Activated naive CD8-positive, alpha-beta T cell treated with anti-CD3 and anti-CD28 coated beads, Interleukin-2, amount 50 U/mL, for 24 hours (primary cell): ENCODE measurements at regions not wholly inside any gene's neighbourhood (a gene's known extent, or its start where the extent isn't known, plus 50 kb on each side); places are given as distances from the start of the nearest gene placed in this dataset.
A peak's percentile ranks its signal among the peaks of the same experiment; 100 is the strongest.
"Not testable (repeated sequence)": the region's sequence is repeated elsewhere in the genome, so short reads cannot be mapped to it uniquely, and the experiment has no call there.

Source experiments
- ATAC-seq: fragments of 150-1000 bp; cut with Tn5 transposase; one replicate; pipeline ENCODE4 v1.10.0; 2021
- DNase-seq: peaks from one replicate; pipeline ENCODE4 v3.0.0; 2021
- H3K27ac Mint-ChIP-seq: one replicate; pipeline ENCODE4 v1.8.0; 2021; ENCODE audit warnings: mild to moderate bottlenecking, mixed read lengths
- H3K27me3 Mint-ChIP-seq: one replicate; pipeline ENCODE4 v1.8.0; 2021; ENCODE audit warnings: mixed read lengths
- H3K36me3 Mint-ChIP-seq: one replicate; pipeline ENCODE4 v1.8.0; 2021; ENCODE audit warnings: low read depth, mixed read lengths
- H3K4me1 Mint-ChIP-seq: one replicate; pipeline ENCODE4 v1.8.0; 2021; ENCODE audit warnings: mixed read lengths
- H3K4me3 Mint-ChIP-seq: one replicate; pipeline ENCODE4 v1.8.0; 2021; ENCODE audit warnings: mild to moderate bottlenecking, moderate library complexity, mixed read lengths
- H3K9me3 Mint-ChIP-seq: one replicate; pipeline ENCODE4 v1.8.0; 2021; ENCODE audit warnings: mixed read lengths

GRCh38 chr15:77866596-77867125 is 210.8 kb downstream of the TBC1D2B start:
- Mint-ChIP-seq H3K27me3 (no peaks in the 10 kb centered on the region), H3K4me3 (no peak overlapping the region)
- no peak for ATAC-seq

DNA sequence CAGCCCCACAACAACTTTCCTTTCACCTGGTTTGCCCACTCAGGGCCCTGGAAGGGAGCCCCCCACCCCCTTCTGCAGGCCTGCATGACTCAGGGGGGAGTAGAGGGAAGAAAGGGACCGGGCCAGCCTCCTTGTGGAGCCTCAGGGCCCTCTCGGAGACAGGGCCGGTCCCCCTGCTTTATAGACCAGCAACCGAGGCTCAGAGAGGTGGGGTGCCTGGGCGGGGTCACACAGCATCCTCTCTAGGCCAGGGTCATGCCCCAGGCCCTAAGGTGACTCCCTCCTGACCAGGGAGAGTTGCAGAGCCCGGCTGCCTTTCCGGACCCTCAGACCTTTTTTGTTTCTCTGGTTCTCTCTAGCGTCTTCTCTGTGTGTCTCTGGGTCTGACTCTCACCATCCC is 211.3 kb downstream of the TBC1D2B start:
- H3K4me1 Mint-ChIP-seq, result no peaks in the 10 kb centered on the region
- no peak for ATAC-seq
- H3K4me3 Mint-ChIP-seq, result no peak overlapping the region
- H3K36me3 Mint-ChIP-seq, result no peaks in the 10 kb centered on the region
- H3K27ac Mint-ChIP-seq, result no peak overlapping the region
- no peaks in the 10 kb centered on the region for H3K27me3 Mint-ChIP-seq
- no peak for DNase-seq
- no peaks in the 10 kb centered on the region for H3K9me3 Mint-ChIP-seq

More at GRCh38 chr15:77866596-77867125, 210.8 kb downstream of the TBC1D2B start:
- no peak for DNase-seq
- Mint-ChIP-seq H3K9me3 (no peaks in the 10 kb centered on the region), H3K4me1 (no peaks in the 10 kb centered on the region), H3K27ac (no peak overlapping the region), H3K36me3 (no peaks in the 10 kb centered on the region)

GRCh38 chr15:77865701-77866100 is 211.8 kb downstream of the TBC1D2B start:
- no peaks in the 10 kb centered on the region for H3K36me3 Mint-ChIP-seq
- no peak overlapping the region for H3K27ac Mint-ChIP-seq
- H3K9me3 Mint-ChIP-seq, result no peaks in the 10 kb centered on the region
- ATAC-seq, result no peak
- no peak for DNase-seq
- H3K4me3 Mint-ChIP-seq, result no peak overlapping the region
- H3K27me3 Mint-ChIP-seq, result no peaks in the 10 kb centered on the region
- H3K4me1 Mint-ChIP-seq, result no peaks in the 10 kb centered on the region

- no peaks in the 10 kb centered on the region for H3K36me3 Mint-ChIP-seq
- H3K27me3 Mint-ChIP-seq, result no peaks in the 10 kb centered on the region
- H3K4me1 Mint-ChIP-seq, result no peaks in the 10 kb centered on the region
- DNase-seq (no peak), ATAC-seq (no peak)
- H3K4me3 Mint-ChIP-seq, result no peak overlapping the region
- H3K9me3 Mint-ChIP-seq, result no peaks in the 10 kb centered on the region
- H3K27ac Mint-ChIP-seq, result no peak overlapping the region
These were observed 212.4 kb downstream of the TBC1D2B start for GRCh38 chr15:77865106-77865610.

DNA sequence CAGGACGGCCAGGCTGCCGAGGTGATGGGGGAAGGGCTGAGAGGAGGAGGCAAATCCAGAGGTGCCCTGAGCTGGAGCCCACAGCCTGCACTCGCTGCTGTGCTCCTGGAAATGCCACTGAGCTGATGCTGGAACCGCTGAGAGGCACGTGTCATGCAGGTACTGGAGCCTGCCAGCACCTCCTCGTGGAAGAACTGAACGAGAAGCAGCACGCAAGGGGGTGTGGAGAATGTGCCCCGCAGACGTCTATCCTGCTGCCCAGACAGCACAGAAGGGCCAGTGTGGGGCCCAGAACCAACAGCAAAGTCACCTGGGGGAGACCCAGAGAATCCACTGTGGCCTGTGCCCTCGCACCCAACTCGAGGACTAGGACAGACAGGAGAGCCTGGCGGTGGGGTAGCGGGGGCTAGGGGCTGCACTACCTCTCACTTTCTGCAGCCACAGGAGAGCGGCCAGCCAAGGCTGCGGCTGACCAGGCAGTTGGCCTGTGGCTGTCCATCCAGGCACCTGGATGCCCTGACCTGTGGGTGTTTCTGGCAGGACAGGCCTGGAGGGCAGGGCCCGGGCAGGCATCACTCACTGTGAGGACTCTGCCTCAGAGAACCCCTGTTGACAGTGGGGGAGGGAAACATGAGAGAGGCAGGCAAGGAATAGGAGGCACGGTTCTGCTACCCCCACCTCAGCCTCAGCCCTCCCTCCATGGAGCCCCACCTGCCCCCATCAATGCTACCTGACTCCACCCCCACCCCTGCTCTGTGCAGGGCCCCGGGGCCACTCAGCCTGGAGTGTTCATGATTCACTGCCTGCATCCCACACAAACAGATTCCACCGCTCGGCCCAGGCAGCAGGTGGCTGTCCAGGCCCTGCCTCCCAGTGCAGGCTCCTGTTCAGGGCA is 213.1 kb downstream of the TBC1D2B start:
- peak; percentile 25 for ATAC-seq
- Mint-ChIP-seq H3K36me3 (no peaks in the 10 kb centered on the region), H3K9me3 (no peaks in the 10 kb centered on the region), H3K27ac (no peak overlapping the region), H3K27me3 (no peaks in the 10 kb centered on the region), H3K4me3 (no peak overlapping the region), H3K4me1 (no peaks in the 10 kb centered on the region)
- DNase-seq, result no peak

- DNase-seq (no peak), ATAC-seq (no peak)
- Mint-ChIP-seq H3K27me3 (no peaks in the 10 kb centered on the region), H3K27ac (no peak overlapping the region), H3K4me1 (no peaks in the 10 kb centered on the region), H3K36me3 (no peaks in the 10 kb centered on the region), H3K4me3 (no peak overlapping the region), H3K9me3 (no peaks in the 10 kb centered on the region)
These were observed 213.9 kb downstream of the TBC1D2B start for GRCh38 chr15:77863491-77864105.

DNA sequence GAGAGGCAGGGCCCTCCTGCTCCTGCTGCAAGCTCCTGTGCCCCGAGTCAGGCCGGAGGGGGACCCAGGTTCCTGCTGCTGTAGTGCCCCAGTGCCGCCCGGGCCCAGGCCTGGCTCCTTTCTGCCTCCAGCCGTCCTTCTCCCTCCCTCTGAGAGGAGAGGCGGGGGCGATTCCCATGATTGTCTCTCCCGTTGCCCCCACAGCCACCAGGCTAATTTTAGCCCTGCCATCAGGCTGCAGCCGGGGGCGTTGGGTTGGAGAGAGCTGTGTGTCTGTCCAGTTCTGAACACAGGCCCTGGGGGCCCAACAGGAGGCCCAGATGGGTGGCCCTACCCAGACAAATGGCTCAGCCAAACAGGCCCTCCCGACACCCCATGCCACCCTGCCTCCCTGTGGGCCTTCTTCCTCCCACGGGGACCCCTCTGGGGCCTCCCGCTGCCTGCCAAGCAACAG is 214.8 kb downstream of the TBC1D2B start:
- no peak for DNase-seq
- no peak overlapping the region for H3K4me3 Mint-ChIP-seq
- H3K36me3 Mint-ChIP-seq, result no peaks in the 10 kb centered on the region
- H3K27me3 Mint-ChIP-seq, result no peaks in the 10 kb centered on the region
- no peaks in the 10 kb centered on the region for H3K9me3 Mint-ChIP-seq
- H3K27ac Mint-ChIP-seq, result no peak overlapping the region
- H3K4me1 Mint-ChIP-seq, result no peaks in the 10 kb centered on the region
- ATAC-seq, result no peak

DNA sequence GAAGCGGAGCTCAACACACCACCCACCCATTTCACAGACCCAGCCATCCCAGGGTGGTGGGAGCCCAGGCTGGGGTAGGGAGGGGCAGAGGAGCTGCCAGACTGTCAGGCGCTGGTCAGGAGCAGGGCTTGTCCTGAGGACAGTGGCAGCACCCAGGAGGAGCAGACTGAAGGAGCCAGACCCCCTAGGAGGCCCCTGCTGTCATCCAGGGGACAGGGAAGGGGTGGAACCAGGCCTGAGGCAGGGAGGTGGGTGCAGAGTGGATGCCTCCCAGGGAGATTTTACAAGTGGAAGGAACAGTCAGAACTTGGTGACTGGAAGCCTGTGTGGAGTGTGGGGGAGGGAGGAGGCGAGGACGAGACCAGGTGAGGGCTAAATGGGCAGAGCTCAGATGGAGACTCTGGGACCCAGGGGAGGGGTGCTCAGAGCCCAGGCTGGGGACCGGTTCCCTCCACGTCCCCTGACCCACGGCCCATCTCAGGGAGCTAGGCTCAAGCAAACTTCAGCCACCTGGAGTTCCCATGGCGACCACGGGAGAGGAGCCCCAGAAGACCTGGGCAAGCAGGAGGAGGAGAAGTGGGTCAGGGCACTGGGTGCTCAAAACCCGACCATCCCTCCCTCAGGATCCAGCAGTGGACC is 215.4 kb downstream of the TBC1D2B start:
- not testable (repeated sequence) for H3K27ac Mint-ChIP-seq, H3K27me3 Mint-ChIP-seq, H3K4me3 Mint-ChIP-seq, H3K36me3 Mint-ChIP-seq, DNase-seq, H3K9me3 Mint-ChIP-seq, ATAC-seq, H3K4me1 Mint-ChIP-seq

GRCh38 chr15:77860071-77860691 is 217.3 kb downstream of the TBC1D2B start:
- H3K27me3 Mint-ChIP-seq, result peaks cover 3% of the 10 kb centered on the region

DNA sequence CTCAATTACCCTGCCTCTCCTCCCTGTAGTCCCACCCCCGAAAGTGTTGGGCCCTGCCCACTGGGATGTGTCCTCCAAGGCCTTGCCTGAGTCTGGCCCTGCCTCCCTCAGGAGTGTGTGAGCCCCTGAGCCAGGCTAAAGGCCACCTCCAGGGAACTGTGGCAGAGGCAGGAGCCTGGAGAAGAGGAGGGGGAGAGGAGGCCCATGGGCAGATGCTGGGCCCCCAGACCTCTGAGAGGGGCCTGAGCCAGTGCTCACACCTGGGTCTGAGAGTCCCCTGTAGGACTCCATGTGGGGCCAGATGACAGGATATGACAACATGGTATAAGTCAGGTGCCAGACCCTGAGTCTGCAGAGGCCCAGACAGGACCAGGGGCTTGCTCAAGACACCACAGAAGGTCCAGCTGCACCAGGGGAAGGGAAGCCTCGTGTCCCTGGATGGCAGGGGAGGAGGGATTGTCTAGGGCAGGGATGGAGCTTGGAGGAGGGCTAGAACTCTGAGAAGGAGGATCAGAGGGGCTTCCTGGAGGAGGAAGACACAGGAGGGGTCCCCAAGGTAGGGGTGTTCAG is 217.9 kb downstream of the TBC1D2B start:
- Mint-ChIP-seq H3K27me3 (peaks cover 3% of the 10 kb centered on the region), H3K9me3 (no peaks in the 10 kb centered on the region), H3K36me3 (no peaks in the 10 kb centered on the region), H3K4me3 (no peak overlapping the region), H3K4me1 (no peaks in the 10 kb centered on the region), H3K27ac (no peak overlapping the region)
- DNase-seq, result no peak
- ATAC-seq, result no peak

More at GRCh38 chr15:77860071-77860691, 217.3 kb downstream of the TBC1D2B start:
- Mint-ChIP-seq H3K27ac (no peak overlapping the region), H3K9me3 (no peaks in the 10 kb centered on the region), H3K36me3 (no peaks in the 10 kb centered on the region), H3K4me1 (no peaks in the 10 kb centered on the region), H3K4me3 (no peak overlapping the region)
- no peak for DNase-seq
- ATAC-seq, result no peak

- Mint-ChIP-seq H3K27ac (no peak overlapping the region), H3K4me1 (no peaks in the 10 kb centered on the region), H3K9me3 (no peaks in the 10 kb centered on the region), H3K36me3 (no peaks in the 10 kb centered on the region), H3K27me3 (peaks cover 3% of the 10 kb centered on the region), H3K4me3 (no peak overlapping the region)
- DNase-seq (no peak), ATAC-seq (no peak)
These were observed 218.6 kb downstream of the TBC1D2B start for GRCh38 chr15:77858792-77859490.

DNA sequence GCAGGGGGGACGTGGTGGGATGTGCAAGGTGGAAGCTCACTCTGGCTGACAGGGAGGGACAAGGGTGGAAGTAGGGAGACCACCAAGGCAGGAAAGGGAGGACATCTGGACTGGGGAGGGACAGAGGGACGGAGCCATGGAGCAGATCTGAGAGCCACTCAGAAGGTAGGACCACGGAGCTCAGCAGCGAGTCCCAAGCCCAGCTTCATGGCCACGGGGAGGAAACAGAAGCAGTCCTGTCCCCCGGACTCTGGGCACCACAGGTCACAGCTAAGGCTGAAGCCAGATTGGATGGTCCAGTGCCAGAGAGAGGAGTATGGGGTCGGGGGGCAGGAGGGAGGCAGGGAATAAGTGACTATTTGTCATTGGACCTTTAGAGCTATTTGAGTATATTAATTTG is 220.1 kb downstream of the TBC1D2B start:
- no peaks in the 10 kb centered on the region for H3K4me1 Mint-ChIP-seq
- H3K36me3 Mint-ChIP-seq, result no peaks in the 10 kb centered on the region

GRCh38 chr15:77856705-77857346 is 220.7 kb downstream of the TBC1D2B start:
- H3K4me1 Mint-ChIP-seq, result no peaks in the 10 kb centered on the region
- ATAC-seq, result no peak
- H3K27ac Mint-ChIP-seq, result no peak overlapping the region

More for the DNA sequence above, 220.1 kb downstream of the TBC1D2B start:
- H3K27me3 Mint-ChIP-seq, result peaks cover 3% of the 10 kb centered on the region
- no peaks in the 10 kb centered on the region for H3K9me3 Mint-ChIP-seq
- DNase-seq, result no peak
- no peak overlapping the region for H3K27ac Mint-ChIP-seq
- H3K4me3 Mint-ChIP-seq, result no peak overlapping the region
- no peak for ATAC-seq

More at GRCh38 chr15:77856705-77857346, 220.7 kb downstream of the TBC1D2B start:
- no peaks in the 10 kb centered on the region for H3K36me3 Mint-ChIP-seq
- no peak for DNase-seq
- no peak overlapping the region for H3K4me3 Mint-ChIP-seq
- H3K27me3 Mint-ChIP-seq, result peaks cover 7% of the 10 kb centered on the region
- no peaks in the 10 kb centered on the region for H3K9me3 Mint-ChIP-seq
